ENCODE measurements at regions not wholly inside any gene's neighbourhood (a gene's known extent, or its start where the extent isn't known, plus 50 kb on each side); places are given as distances from the start of the nearest gene placed in this dataset.

- TF ChIP-seq RCOR1 (IDR thresholded peaks at IDR 0.05; ENCODE audit: low read depth, low read length) (no peak), ZNF302 (CRISPR knock-in tag; IDR thresholded peaks at IDR 0.05) (no peak), JUN (IDR thresholded peaks at IDR 0.05) (no peak), E2F6 (IDR thresholded peaks at IDR 0.05; ENCODE audit: borderline replicate concordance, low read depth) (no peak), RARB (CRISPR knock-in tag; IDR thresholded peaks at IDR 0.05) (no peak), CTCF (IDR thresholded peaks at IDR 0.05) (no peak), SMC3 (IDR thresholded peaks at IDR 0.05) (no peak), RAD21 (conservative IDR thresholded peaks at IDR 0.05 in 1 of 2, IDR thresholded peaks at IDR 0.05 in 1 of 2) (no peak), JUNB (IDR thresholded peaks at IDR 0.05) (no peak), CEBPB (IDR thresholded peaks at IDR 0.05) (no peak)
These were observed 111.5 kb upstream of the EYS start for GRCh38 chr6:65818576-65818975.

All from A549 (cell line).